ENCODE measurements at regions not wholly inside any gene's neighbourhood (a gene's known extent, or its start where the extent isn't known, plus 50 kb on each side); places are given as distances from the start of the nearest gene placed in this dataset.

- TF ChIP-seq CTCF (IDR thresholded peaks at IDR 0.05; ENCODE audit: poor library complexity): no peak
- TF ChIP-seq EZH2 (IDR thresholded peaks at IDR 0.05; ENCODE audit: borderline replicate concordance): no peak
- no peak for TF ChIP-seq EZH2phosphoT487 (IDR thresholded peaks at IDR 0.05; ENCODE audit: low read depth, severe bottlenecking, unreplicated experiment)
Measured at GRCh38 chr11:95661162-95661561, 128.4 kb downstream of the FAM76B start.
